Activated T-helper 2 cell treated with anti-CD3 and anti-CD28 coated beads, Interferon-gamma antibody, Interleukin-2, Interleukin-4, amounts not matched to agents 10 μg/mL and 5 μg/mL and 100 μg/mL, durations not matched to agents 14 hours and 24 hours and 36 hours (primary cell): ENCODE measurements at regions not wholly inside any gene's neighbourhood (a gene's known extent, or its start where the extent isn't known, plus 50 kb on each side); places are given as distances from the start of the nearest gene placed in this dataset.

Source experiments
- DNase-seq: peaks from one replicate; pipeline ENCODE4 v3.0.0; 2021; ENCODE audit warnings: low spot score
- H3K27ac Mint-ChIP-seq: one replicate; pipeline ENCODE4 v1.8.0; 2021; ENCODE audit warnings: mixed read lengths
- H3K27me3 Mint-ChIP-seq: one replicate; pipeline ENCODE4 v1.8.0; 2021; ENCODE audit warnings: low read depth, mixed read lengths
- H3K36me3 Mint-ChIP-seq: one replicate; pipeline ENCODE4 v1.8.0; 2021; ENCODE audit warnings: low read depth, mixed read lengths
- H3K4me1 Mint-ChIP-seq: one replicate; pipeline ENCODE4 v1.8.0; 2021; ENCODE audit warnings: low read depth, mixed read lengths
- H3K4me3 Mint-ChIP-seq: one replicate; pipeline ENCODE4 v1.8.0; 2021; ENCODE audit warnings: low read depth, mild to moderate bottlenecking, moderate library complexity, mixed read lengths
- H3K9me3 Mint-ChIP-seq: one replicate; pipeline ENCODE4 v1.8.0; 2021; ENCODE audit warnings: mixed read lengths
- intact Hi-C: fragments of 100-400 bp; cut with micrococcal nuclease; formaldehyde crosslinking; loops from one replicate; pipeline ENCODE4 v1.15.1; 2023

DNA sequence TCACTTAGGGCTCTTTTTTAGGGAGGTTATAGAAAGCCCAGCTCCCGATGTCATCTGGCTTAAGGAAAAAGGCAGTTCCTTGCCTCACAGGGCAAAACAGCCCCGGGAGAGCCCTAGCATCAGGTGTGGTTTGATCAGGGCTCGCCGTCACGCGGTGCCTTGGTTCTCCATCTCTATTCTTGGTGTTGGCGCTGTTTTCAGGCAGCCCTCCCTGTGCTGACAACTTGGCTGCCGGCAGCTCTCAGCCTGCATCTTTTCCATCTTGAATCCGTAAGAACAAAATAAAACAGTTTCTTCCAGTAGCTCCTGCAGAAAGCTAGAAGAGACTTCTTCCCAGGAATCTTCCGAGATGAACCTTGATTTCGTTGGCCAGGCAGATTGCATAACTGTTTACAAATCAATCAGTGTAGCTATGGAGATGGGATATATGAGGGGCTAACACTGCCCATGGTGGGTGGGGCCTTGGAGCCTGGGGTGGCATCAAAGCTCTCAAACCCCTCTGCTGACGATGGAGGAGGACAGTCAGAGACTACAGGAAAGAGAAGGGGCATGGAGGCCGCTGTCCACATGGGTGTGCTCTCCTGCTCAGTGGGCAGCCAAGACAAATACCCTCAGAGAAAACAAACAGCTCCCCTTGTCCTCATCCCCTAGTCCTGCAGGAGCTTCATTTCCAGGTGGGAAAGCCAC is 370.7 kb upstream of the C1orf174 start:
- Mint-ChIP-seq H3K27me3 (peaks cover 2% of the 10 kb centered on the region), H3K4me3 (no peak overlapping the region), H3K9me3 (no peaks in the 10 kb centered on the region), H3K4me1 (peaks cover 5% of the 10 kb centered on the region), H3K36me3 (no peaks in the 10 kb centered on the region), H3K27ac (no peak overlapping the region)
- no peak for DNase-seq
- intact Hi-C loops = no loop called here

DNA sequence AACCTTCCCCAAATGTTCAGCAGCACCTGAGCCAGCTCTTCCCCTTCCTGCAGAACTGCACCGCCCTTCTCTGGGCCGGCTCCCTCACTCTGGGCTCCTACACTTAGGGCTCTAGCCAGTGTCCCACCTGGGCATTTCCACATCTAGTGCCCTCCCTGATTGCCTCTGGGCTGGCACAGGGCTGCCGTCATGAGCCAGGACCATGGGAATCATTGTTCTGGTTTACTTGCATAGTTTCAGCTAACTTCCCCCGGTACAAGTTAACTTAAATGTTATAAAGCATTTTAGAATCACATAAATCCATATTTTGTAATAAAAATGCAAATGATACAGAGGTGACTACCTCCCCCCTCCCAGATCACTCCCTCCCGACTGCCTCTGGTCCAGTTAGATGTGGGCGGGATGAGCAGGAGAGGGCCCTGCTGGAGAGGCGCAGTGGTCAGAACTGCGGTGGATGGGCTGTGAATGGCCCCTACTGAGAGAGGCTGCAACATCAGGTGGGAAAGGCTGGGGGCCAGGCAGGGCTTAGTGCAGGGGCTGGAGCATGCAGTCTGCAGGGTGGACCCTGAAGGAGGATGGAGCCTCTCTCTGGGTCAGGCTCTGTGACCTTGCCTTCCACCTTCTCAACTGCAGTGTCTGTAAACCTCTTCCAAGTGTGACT is 371.4 kb upstream of the C1orf174 start:
- H3K27me3 Mint-ChIP-seq = peaks cover 2% of the 10 kb centered on the region
- H3K9me3 Mint-ChIP-seq = no peaks in the 10 kb centered on the region
- intact Hi-C loops = no loop called here
- peaks cover 5% of the 10 kb centered on the region for H3K4me1 Mint-ChIP-seq
- H3K4me3 Mint-ChIP-seq = no peak overlapping the region
- no peak overlapping the region for H3K27ac Mint-ChIP-seq
- no peaks in the 10 kb centered on the region for H3K36me3 Mint-ChIP-seq
- no peak for DNase-seq

DNA sequence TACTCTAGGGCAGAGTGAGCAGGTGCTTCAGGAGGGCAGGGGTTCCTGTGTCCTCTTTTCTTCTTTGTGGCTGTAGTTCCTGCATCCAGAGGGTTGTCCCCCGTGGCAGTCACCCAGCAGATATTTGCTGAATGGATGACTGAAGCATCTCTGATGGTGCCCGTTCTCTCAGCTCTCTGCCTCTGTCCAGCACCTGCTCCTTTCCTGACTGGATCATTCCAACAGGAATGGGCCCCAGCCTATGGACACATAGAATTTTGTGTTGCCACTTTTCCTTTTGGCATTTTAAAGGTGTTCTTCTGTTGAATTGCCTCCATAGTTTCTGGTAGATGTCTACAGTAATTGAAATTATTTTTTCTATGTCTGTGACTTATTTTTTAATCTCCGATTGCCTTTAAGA is 372.5 kb upstream of the C1orf174 start:
- Mint-ChIP-seq H3K36me3 (no peaks in the 10 kb centered on the region), H3K27me3 (peaks cover 2% of the 10 kb centered on the region), H3K9me3 (peaks cover 10% of the 10 kb centered on the region), H3K27ac (no peak overlapping the region), H3K4me1 (peaks cover 2% of the 10 kb centered on the region), H3K4me3 (no peak overlapping the region)
- DNase-seq = no peak
- intact Hi-C loops = no loop called here

- H3K27ac Mint-ChIP-seq = no peak overlapping the region
- no peaks in the 10 kb centered on the region for H3K36me3 Mint-ChIP-seq
- DNase-seq = no peak
- H3K27me3 Mint-ChIP-seq = peaks cover 2% of the 10 kb centered on the region
- peaks cover 14% of the 10 kb centered on the region for H3K9me3 Mint-ChIP-seq
- intact Hi-C loops = no loop called here
- no peak overlapping the region for H3K4me3 Mint-ChIP-seq
- no peaks in the 10 kb centered on the region for H3K4me1 Mint-ChIP-seq
Observed at GRCh38 chr1:4273243-4273642, 373.2 kb upstream of the C1orf174 start.

DNA sequence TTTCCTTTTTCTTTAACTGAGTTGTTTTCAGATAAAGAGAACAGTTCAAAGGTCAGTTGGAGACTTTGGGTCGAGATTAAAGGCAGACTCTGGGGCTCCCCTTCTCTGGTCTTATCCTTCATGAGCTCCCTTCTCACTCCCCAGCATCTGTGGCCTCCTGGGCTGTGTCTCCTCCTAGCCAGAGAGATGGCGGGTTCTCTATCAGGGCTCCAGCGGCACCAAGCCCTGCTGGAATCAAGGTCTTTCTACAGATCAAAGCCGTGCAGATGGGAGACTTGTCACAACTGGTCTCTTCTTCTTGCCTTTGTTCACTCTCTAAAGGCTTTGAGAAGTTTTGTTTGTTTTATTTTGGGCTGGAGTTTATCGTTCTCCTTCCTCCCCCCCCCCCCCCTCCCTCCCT is 373.7 kb upstream of the C1orf174 start:
- peaks cover 14% of the 10 kb centered on the region for H3K9me3 Mint-ChIP-seq
- no peak for DNase-seq

GRCh38 chr1:4275083-4275482 is 375.0 kb upstream of the C1orf174 start:
- no peak overlapping the region for H3K27ac Mint-ChIP-seq
- H3K4me3 Mint-ChIP-seq = no peak overlapping the region
- no peaks in the 10 kb centered on the region for H3K36me3 Mint-ChIP-seq
- H3K27me3 Mint-ChIP-seq = peaks cover 2% of the 10 kb centered on the region
- H3K9me3 Mint-ChIP-seq = peaks cover 14% of the 10 kb centered on the region
- DNase-seq = no peak
- no peaks in the 10 kb centered on the region for H3K4me1 Mint-ChIP-seq
- intact Hi-C loops = no loop called here

More for the DNA sequence above, 373.7 kb upstream of the C1orf174 start:
- Mint-ChIP-seq H3K27me3 (peaks cover 2% of the 10 kb centered on the region), H3K27ac (no peak overlapping the region), H3K4me3 (no peak overlapping the region), H3K36me3 (no peaks in the 10 kb centered on the region), H3K4me1 (no peaks in the 10 kb centered on the region)
- intact Hi-C loops = no loop called here

DNA sequence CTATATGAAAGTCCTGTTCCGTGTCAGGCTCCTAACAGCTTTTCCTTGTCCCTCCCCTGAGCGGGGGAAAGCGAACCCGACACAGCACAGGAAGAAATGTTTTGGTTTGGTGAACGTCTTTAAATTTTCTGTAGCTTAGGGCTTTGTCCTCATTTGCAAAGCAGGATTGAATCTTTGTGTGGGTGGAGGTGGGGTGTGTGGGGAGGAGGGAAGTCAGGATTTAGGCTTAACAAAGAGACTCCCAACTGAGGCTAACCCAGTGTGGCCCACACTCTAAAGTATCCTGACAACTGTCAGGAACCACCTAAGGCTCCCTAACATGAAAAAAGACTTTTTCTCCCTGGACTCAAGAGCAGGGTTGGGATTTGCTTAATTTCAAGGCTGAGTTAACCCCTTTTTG is 376.2 kb upstream of the C1orf174 start:
- H3K27me3 Mint-ChIP-seq = peaks cover 2% of the 10 kb centered on the region
- intact Hi-C loops = no loop called here
- peaks cover 14% of the 10 kb centered on the region for H3K9me3 Mint-ChIP-seq
- DNase-seq = no peak
- H3K4me3 Mint-ChIP-seq = no peak overlapping the region
- H3K36me3 Mint-ChIP-seq = no peaks in the 10 kb centered on the region
- no peak overlapping the region for H3K27ac Mint-ChIP-seq
- no peaks in the 10 kb centered on the region for H3K4me1 Mint-ChIP-seq

DNA sequence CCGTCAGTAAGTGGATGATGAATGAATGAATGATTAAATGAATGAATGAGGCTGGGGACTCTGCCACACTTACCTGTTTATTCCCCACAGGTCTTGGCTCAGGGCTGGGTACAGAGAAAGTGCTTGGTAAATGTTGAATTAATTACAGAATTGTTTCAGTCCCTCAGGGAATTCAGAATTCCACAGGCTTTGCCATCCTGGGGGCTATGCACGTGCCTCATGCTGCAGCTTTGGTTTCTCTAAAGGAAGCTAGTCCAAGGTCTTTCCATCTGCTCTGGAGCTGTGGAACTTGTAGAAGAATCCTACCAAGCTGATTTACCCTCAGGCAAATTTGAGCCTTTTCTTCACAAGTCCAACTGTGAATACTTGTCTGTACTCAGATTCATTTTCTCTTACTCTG is 376.8 kb upstream of the AJAP1 start:
- Mint-ChIP-seq H3K4me1 (no peaks in the 10 kb centered on the region), H3K9me3 (peaks cover 14% of the 10 kb centered on the region), H3K27ac (no peak overlapping the region), H3K4me3 (no peak overlapping the region), H3K27me3 (peaks cover 2% of the 10 kb centered on the region), H3K36me3 (no peaks in the 10 kb centered on the region)
- intact Hi-C loops = no loop called here
- no peak for DNase-seq

GRCh38 chr1:4284976-4285375 is 369.4 kb upstream of the AJAP1 start:
- H3K9me3 Mint-ChIP-seq = peaks cover 3% of the 10 kb centered on the region
- intact Hi-C loops = no loop called here
- H3K36me3 Mint-ChIP-seq = no peaks in the 10 kb centered on the region
- H3K27ac Mint-ChIP-seq = no peak overlapping the region
- no peaks in the 10 kb centered on the region for H3K4me1 Mint-ChIP-seq
- H3K27me3 Mint-ChIP-seq = no peaks in the 10 kb centered on the region
- H3K4me3 Mint-ChIP-seq = no peak overlapping the region
- DNase-seq = no peak

- intact Hi-C loops = no loop called here
- Mint-ChIP-seq H3K4me1 (no peaks in the 10 kb centered on the region), H3K4me3 (no peak overlapping the region), H3K36me3 (no peaks in the 10 kb centered on the region), H3K27me3 (no peaks in the 10 kb centered on the region), H3K27ac (no peak overlapping the region), H3K9me3 (peaks cover 14% of the 10 kb centered on the region)
- DNase-seq = no peak
Observed at GRCh38 chr1:4292861-4293260, 361.5 kb upstream of the AJAP1 start.

DNA sequence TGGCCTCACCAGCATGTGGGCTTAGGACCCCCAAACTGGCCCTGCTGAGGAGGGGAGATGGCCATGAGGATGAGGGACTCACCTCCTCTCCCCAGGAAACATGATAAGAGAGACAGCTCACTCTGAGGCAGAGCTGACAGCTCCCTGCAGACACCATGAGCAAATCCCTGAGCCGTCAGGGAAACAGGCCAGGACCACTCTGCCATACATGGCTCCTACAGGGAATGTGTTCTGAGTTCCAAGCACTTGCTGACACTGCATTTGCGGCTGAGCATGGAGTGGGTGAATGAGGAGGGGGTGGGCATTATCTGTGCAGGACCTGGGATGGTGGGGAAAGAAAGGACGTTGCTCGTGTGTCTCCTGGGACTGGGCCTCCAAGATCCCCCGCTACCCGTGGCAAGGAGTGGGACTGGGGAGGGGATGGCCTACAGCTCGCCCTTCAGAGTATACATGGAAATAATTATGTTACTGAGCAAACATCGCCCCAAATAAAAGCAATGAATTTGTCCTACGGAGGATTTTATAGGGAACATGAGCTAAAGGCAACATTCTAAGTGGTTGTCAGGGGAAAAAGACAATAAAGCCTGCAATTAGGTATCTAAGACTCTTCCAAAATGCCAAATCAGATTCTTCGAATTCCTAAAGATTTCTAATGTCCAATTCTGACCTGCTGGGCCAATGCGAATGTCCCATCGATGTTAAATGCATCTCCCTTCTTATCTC is 355.9 kb upstream of the AJAP1 start:
- Mint-ChIP-seq H3K4me1 (no peaks in the 10 kb centered on the region), H3K9me3 (peaks cover 17% of the 10 kb centered on the region), H3K27me3 (no peaks in the 10 kb centered on the region), H3K27ac (no peak overlapping the region), H3K36me3 (no peaks in the 10 kb centered on the region), H3K4me3 (no peak overlapping the region)
- no peak for DNase-seq
- intact Hi-C loops = no loop called here

- intact Hi-C loops = no loop called here
- no peaks in the 10 kb centered on the region for H3K4me1 Mint-ChIP-seq
- no peaks in the 10 kb centered on the region for H3K27me3 Mint-ChIP-seq
- no peak for DNase-seq
- no peak overlapping the region for H3K4me3 Mint-ChIP-seq
- H3K27ac Mint-ChIP-seq = no peak overlapping the region
- peaks cover 17% of the 10 kb centered on the region for H3K9me3 Mint-ChIP-seq
- no peaks in the 10 kb centered on the region for H3K36me3 Mint-ChIP-seq
Observed at GRCh38 chr1:4301007-4301406, 353.4 kb upstream of the AJAP1 start.

- Mint-ChIP-seq H3K4me1 (no peaks in the 10 kb centered on the region), H3K27me3 (no peaks in the 10 kb centered on the region), H3K36me3 (no peaks in the 10 kb centered on the region), H3K9me3 (peaks cover 8% of the 10 kb centered on the region), H3K27ac (no peak overlapping the region), H3K4me3 (no peak overlapping the region)
- no peak for DNase-seq
- intact Hi-C loops = no loop called here
Observed at GRCh38 chr1:4303303-4303702, 351.1 kb upstream of the AJAP1 start.
